ACHN (cell line): ENCODE measurements at regions not wholly inside any gene's neighbourhood (a gene's known extent, or its start where the extent isn't known, plus 50 kb on each side); places are given as distances from the start of the nearest gene placed in this dataset.

Experiments used
- DNase-seq: peaks from one replicate; pipeline ENCODE4 v3.0.0-alpha.2; 2015
- in situ Hi-C: cut with HindIII; loops from 2 replicates; pipeline ENCODE4 v1.10.0; 2017; ENCODE audit warnings: low sequenced_read_pairs, low pct_ligation_motif_present, low pct_unique_long_range_greater_than_20kb

DNA sequence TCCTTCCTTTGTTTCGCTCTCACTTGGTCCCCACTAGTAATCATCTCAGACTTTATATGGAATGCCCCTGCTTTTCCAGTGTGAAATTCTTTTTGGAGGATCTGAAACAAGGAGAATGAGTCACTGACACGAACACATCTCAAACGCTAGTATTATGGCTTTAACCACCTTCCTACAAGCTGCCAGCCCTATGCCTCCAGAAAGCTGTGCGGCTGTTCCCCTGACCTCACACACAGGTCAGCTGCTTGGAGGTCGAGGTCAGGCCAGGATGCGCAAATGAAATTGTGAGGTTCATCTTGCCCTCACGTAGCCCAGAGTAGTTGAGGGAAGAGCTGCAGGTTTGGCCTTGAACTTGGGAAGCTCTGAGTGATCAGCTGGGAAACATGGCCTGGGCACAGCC, 449.8 kb downstream of the FGF9 start:
- in situ Hi-C loops, result no loop called here
- DNase-seq, result no peak

DNA sequence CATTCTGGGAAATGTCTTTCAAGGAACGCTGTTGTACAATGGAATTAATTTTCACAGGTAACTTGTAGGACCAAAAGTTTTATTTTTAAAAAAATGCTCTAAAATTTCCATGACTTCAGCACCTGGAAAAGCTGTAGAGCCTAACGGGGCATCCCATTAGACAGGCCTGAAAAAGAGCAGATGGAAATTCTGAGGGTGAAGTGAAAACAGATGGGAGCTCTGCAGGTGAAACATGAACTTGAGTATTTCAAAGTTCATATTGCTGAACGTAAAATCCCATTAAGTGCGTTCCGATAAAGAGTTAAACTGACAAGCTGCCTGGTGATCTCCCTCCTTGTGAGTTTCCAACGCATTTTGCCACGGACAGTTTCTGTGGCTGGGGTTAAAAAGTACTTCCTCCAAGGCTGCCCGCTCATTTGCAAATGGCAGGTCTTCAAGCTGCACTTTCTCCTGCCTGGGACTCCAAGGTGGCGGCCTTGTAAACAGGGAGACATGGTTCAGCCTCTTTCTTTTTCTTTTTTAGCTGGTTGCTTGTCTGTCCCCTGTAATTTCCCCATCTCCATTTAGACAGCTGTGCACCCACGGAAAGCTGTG, 450.4 kb downstream of the FGF9 start:
- in situ Hi-C loops, result no loop called here
- no peak for DNase-seq

DNA sequence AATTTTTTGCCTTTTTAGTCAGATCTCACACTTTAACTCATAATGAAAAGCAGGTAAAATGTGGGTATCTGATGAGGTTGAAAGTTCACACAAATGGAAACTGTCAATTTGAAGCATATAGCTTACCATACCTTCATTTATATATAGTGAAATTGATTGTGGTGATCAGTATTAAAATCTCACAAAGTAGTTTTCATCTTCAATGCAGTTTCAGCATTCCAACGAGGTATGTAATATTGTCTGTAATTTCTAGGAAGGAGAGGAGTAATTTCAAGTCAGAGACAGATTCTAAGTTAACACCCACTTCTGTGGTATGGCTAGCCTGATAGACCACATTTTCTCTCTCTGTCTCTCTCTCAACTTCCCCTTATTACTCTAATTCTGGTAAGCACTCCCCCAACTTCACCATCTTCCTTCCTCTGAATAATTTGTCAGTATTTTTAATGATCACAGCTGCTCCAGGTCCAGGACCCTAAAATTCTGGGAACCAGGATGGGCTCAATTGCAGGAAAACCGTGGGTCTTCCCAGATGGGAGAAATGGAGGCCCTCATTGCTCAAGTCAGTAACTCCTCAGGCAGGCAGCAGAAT, 455.7 kb downstream of the FGF9 start:
- in situ Hi-C loops, result no loop called here
- no peak for DNase-seq

DNA sequence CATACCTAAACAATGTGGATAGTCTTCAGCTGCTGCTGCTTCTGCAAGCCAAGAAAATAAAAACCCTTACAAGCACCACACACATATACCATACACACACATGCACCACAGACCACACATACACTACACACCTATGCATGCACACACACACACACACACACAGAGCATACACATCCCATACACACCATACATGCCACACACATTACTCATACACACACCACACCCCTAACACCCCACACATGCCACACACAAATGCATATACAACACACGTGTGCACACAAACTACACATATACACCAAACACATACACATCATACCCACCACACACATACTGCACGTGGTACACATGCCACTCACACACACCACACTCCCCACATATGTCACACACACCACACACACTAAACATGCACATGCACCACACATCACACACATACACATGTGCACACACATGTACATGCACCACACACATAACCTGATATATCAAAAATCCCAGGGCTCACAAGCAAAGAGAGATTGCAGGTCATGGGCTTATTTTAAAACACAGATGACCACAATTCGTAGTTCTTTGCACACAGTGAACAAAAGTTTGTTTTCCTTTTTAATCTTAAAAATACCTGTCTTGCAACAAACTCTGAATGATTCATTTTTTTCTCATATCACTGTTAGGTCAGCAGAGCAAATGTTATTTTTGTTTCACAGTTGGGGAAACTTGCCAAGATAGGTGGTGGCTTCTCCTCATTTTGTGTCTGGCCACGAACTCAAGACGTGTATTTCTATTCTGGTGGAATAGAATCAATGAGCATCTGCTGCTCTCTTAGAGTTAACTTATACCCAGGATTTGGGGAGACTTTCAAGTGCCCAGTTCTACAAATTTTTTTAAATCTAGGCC, 456.6 kb downstream of the FGF9 start:
- in situ Hi-C loops, result no loop called here
- DNase-seq, result no peak

DNA sequence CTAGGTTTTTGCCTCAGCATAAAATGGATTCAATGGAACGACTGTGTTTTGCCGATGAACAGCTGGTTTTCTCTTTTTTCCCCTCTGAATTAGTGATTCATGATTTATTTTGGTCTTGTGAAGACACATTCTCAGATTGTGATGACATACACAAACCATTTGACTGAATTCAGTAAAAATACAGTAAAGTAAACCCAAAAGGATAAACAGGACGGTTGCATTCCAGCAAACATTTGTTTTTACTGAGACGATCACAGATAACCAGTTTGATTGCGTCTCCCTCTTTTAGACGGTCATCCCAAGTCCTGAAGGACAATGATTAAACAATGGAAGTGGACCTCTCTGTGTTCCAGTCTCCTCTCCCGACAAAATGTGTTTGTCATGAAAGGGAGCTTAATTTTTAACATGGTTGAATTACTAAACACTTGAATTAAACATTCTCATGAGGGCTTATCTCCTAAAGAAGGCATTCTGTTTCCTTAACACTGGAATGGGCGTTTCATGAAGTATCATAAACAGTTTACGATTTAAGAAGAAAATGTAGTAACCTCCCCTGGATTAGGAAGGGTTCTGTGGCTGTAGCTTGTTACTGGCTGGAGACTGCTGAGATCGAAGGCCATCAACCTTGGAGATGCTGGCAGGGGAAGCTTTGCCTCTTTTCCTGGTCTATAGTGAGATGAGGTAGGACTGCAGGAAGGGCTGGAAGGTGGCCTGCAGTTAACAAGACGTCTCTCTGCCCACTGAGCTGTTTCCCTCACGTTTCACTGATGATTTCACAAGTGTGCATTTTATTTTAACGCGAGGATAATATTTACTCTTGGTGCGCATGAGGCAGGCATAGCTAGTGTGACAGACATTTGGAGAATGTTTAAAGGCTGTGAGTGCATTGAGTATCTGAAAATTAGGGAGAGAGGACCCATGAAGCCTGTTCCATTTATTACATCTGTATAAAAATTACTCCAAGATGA, 457.9 kb downstream of the FGF9 start:
- in situ Hi-C loops, result no loop called here
- no peak for DNase-seq

DNA sequence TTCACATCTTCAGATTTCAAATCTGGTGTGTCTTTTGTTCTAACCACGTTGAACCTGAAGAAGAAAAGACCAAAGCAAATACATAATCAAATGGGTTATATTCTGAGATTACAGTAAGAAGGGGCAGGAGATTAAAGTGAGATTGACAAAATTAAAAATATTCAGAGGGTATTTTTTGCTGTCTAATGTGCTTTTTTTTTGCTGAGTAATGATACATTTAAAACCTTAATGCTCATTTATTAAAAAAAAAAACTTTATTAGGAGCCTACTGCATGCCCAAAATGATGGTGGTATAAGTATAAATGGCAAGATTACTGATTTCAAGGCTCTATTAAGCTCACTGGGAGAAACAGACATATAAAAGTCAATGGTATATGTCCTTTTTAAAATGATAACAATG, 459.4 kb downstream of the FGF9 start:
- in situ Hi-C loops, result no loop called here
- no peak for DNase-seq

DNA sequence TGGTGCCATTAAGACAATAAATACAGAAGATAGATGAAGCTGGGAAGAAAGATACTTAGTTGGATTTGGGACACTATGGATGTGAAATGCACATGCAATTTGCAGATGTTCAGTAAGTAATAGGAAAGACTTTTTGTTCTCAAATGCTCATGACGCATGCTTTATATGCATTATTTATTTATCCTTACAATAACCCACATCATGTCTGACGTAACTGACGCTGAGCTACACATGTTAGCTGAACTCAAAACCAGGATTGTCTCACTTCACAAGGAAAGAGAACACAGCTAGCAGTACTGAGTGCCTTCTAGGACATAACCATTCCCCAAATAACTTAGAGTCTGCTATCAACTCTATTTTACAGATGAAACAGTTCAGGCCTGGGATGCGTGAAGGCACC, 463.4 kb downstream of the FGF9 start:
- DNase-seq, result no peak
- in situ Hi-C loops, result no loop called here

DNA sequence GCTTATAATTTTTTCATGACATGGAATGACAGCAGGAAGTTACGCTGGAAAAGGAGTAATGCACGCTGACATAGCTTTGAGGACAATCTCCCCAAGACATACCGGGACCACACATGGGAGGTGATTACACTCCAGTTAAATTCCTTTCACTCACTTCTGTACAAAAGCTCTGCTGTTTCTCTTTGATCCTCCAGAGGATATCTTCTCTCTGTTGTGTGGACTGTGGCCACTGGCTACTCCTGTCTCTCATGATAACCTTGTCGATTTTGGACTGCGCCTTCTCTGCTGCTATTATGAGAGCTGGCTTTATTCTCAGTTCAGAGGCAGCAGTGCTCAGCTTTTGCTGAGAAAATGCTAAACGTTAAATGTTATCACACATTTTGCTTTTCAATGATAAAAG, 464.6 kb downstream of the FGF9 start:
- in situ Hi-C loops, result no loop called here
- no peak for DNase-seq

DNA sequence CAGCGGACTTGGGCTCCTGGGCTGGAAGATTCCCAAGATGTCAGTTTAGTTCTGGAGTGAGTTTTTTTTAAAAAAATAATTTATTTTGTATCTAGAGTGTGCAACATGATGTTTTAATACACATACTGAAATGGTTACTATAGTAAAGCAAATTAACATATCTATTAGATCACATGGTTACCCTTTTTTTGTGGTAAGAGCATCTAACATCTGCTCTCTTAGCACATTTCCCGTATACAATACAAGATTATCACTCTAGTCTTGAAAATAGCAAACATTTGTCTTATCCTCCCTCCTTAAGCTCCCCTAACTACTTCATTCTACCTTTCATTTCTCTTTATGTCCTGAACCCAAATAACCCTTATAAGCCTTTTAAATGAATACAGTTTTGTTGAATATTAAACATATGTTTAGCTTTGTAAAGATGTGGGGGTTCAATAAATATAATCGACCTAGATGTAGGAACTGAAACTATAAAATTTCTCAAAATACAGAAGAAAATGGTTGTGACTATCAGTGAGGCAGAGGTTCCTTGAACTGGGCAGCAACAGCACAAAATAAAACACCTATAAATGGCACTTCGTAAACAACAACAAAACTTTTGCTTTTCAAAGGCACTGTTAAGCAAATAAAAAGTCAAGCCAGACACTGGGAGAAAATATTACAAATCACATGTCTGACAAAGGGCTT, 466.6 kb downstream of the FGF9 start:
- DNase-seq, result no peak
- in situ Hi-C loops, result no loop called here

DNA sequence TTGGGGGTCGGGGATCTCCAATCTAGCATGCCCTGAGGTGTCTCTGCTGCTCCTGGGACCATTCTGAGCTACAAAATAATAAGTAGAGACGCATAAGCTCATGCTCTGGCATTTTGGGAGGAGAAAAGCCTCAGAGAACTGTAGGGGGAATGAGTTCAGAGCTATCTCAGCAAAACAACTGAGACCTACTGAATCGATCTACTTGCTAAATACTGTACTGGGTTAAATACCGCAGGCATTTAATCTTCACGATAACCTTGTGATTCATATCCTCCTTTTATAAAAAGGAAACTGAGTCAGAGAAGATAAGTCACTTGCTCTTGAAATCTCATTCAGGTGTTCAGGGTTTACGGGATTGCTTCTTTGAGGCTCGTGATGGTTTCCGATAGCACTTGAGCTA, 468.1 kb downstream of the FGF9 start:
- DNase-seq, result no peak
- in situ Hi-C loops, result no loop called here

DNA sequence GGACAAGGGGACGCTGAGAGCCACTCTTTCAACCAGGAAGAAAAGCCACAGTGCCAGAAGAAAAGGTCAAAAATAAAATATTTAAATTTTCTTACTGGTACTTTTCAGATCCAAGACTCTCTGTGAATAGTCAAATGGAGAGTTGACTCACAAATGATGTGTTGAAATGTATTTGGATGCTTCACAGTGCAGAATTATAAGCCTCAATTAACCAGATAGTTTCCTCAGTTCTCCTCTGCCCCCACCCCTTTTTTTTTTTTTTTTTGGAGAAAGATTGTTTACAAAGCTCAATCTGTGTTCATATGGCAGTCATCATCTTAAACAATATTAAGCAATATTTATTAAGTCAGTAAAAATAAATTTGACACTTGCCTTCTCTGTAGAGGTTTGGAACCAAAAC, 470.8 kb downstream of the FGF9 start:
- no peak for DNase-seq
- in situ Hi-C loops, result no loop called here

DNA sequence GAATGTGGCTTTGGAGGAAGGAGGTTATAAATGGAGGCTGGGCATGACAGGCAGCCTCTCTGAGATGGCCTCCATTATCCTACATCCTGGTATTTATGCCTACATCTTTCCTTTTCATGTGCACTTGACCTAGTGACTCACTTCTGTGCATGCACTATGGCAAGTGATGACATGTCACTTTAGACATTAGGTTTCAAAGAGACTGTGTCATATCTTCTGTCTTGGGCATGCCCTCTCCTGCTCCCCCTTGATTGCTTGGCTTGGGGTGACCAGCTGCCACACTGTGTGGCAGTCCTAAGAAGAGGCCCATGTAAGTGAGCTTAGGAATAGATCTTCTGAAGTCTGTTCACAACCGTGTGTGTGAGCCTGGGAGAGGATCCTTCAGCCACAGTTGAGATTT, 472.8 kb downstream of the FGF9 start:
- in situ Hi-C loops, result no loop called here
- DNase-seq, result no peak

DNA sequence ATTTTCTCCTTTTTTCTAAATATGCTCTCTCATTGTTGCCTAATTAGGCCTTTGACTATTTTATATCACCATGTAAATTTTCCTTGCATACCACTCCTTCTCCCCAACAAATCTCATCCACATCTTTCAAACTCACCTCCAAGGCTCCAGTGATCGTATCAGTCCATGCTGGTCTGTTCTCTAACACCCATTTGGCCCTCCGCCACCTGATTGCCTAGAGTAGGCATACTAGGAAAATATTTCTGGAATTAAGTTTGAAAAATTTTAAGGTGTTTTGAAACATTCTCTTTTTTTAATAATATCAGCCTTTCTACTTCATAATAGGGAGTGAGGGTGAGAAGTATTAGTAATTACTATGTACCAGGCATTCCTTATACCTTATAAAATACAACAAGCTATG, 473.9 kb downstream of the FGF9 start:
- in situ Hi-C loops, result no loop called here
- no peak for DNase-seq

DNA sequence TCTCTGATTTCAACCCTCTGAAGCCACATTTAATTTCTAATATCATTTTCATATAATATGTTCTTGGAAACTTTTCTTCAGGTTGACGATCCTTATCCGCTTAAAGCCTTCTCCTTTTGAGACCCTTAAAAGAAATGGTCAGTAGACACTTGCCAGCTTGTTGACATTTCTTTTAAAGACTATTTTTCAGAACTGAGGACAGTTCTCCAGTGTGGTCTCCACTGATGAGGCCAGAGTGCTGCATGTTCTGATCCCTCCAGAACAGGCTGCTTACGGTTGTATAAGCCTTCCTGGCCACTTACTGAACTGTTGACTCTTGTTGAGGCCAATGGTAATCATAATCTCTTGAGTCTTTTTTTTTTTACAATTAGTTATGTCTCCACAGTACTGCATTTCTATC, 477.3 kb downstream of the FGF9 start:
- DNase-seq, result no peak
- in situ Hi-C loops, result no loop called here

DNA sequence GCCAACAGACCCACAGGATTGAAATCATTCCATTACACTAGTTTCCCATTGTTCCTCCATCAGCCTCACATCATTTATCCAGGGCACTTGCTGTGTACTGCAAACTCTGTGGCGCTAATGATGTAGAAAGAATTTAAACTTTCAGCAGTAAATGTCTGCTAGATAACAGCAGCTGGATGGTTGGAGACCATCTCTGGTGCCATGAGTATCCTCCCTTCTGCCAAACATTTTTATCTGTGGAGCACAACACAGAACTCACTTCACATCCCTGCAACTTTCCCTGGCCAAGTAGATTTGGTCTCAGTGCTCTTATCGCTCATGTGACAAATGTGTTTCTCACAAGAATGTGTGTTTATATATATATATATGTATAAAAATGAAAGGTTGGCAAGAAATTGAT, 481.9 kb downstream of the FGF9 start:
- in situ Hi-C loops, result no loop called here
- DNase-seq, result no peak

DNA sequence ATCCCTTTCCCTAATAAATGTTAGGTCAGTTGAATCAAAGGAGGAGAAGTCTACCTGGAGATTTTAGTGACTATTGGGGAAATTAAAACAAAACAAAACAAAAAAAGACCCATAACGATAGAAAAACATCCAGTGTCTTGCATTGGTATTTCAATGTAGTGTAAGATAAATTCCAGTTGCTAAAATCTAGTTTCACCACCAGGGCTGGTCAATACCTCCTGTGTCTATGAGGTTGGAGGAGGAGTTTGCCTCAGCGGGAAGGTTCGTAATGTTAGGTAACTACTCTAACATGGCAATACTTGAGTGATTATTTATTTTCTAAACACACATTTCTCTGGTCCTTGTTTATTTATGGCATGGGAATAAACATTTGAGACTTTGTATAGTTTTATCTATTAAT, 483.2 kb downstream of the FGF9 start:
- in situ Hi-C loops, result no loop called here
- no peak for DNase-seq

DNA sequence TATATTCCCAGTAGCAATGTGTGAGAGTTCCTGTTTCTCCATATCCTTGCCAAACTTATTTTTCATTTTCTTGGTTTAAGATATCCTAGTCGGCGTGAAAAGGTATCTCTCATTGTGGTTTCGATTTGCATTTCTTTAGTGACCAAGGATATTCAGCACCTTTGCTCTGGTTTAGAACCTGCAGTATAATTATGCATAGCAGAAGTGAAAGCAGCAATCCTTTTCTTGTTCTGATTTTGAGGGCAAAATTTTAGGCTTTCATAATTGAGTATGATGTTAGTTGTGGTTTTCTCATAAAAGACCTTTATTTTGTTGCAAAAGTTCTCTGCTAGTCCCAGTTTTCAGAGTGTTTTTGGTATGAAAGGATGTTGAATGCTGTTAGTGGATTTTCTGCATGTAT, 491.0 kb downstream of the FGF9 start:
- no peak for DNase-seq
- in situ Hi-C loops, result no loop called here

DNA sequence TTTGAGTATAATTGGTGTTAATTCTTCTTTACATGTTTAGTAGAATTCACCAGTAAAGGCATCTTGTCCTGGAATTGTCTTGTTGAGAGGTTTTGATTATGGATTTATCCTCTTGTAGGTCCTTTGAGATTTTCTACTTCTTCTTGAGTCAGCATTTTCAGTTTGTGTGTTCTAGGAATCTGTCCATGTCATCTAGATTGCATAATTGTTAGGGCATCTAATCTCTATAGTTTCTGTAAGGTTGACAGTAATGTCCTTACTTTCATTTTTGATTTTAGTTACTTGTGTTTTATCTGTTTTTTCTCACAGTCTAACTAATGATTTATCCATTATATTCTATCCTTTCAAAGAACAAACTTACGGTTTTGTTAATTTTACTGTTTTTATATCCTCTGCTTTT, 492.0 kb downstream of the FGF9 start:
- DNase-seq, result no peak
- in situ Hi-C loops, result no loop called here
